NCI-H2029 treated with DMSO at 0.1 percent for 48 hours (cell line): ENCODE measurements at regions not wholly inside any gene's neighbourhood (a gene's known extent, or its start where the extent isn't known, plus 50 kb on each side); places are given as distances from the start of the nearest gene placed in this dataset.

ENCODE experiments used
- DNase-seq: peaks from one replicate; lab custom pipeline; 2025; lab: John Stamatoyannopoulos, UW

- DNase-seq = no peak
Observed at GRCh38 chr14:98168211-98168985, 1103.6 kb downstream of the BCL11B start.

DNA sequence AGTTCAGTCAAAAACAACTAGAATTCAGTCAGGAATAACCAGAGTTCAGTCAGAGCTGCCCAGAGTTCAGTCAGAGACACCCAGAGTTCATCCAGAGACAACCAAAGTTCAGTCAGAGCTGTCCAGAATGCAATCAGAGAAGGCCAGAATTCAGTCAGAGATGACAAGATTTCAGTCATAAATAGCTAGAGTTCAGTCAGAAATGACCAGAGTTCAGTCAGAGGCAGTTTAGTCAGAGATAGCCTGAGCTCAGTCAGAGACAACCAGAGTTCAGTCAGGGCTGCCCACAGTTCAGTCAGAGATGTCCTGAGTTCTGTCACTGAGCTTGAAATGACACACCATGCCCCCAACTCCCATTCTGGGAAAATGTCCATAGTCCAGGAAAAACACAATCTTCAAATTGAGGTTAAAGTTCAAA is 1102.8 kb downstream of the BCL11B start:
- no peak for DNase-seq

GRCh38 chr14:98170575-98170974 is 1101.4 kb downstream of the BCL11B start:
- no peak for DNase-seq

DNA sequence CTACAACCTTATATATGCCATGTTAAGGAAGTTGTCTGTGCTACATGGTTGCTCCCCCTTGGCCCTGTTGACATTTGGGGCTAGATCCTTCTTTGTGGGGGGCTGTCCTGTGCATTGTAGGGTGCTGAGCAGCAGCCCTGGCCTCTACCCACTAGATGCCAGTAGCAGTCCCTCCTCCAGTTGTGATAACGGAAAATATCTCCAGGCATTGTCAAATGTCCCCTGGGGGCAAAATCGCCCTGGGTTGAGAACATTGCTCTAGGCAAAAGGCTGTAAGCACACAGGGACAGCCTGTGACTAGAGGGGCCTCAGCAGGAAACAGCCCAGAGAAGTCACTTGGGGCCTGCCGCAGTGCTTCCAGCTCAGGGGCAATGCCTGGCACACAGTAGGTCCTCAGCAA is 1100.3 kb downstream of the BCL11B start:
- DNase-seq = no peak

GRCh38 chr14:98172243-98172778 is 1099.7 kb downstream of the BCL11B start:
- no peak for DNase-seq

- no peak for DNase-seq
Observed at GRCh38 chr14:98173305-98173704, 1098.7 kb downstream of the BCL11B start.

DNA sequence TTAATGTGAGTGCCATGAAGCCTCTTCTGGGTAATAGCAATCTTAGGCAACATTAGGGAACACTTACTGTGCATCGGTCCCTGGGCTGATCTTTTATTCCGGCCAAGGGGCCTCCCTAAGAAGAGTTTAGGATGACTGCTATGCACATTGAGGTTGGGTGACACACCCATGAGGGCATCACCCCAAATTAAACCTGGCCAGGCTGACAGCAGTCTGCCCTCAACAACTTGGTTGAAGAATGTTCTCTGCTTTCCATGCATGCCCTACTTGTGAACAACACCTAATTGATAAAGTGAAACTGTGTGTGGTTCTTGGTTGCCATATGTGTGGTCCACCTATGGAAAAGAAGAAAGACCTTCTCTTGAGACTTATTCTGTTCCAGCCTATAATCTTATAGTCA is 1098.0 kb downstream of the BCL11B start:
- DNase-seq = no peak

DNA sequence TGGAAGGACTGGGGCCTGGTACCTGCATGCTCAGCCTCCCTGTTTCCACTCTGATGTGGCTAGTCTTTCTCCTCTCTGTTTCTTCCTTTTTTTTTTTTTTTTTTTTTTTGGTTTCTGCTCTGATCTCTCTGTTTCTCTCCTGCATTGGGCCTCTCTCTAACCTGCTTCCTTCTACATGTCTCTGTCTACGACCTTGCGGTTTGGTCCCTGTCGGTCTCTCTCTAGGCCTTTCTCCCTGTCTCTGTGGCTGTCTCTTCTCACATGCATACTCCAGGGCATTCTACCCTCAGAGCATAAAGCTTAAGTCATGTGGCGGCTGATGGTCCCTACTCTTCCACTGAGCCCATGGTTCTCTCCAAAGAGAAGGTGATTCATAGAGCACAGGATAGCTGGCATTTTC is 1096.6 kb downstream of the BCL11B start:
- DNase-seq = no peak

- DNase-seq = no peak
Observed at GRCh38 chr14:98175881-98176280, 1096.1 kb downstream of the BCL11B start.

- no peak for DNase-seq
Observed at GRCh38 chr14:98176892-98177291, 1095.1 kb downstream of the BCL11B start.

DNA sequence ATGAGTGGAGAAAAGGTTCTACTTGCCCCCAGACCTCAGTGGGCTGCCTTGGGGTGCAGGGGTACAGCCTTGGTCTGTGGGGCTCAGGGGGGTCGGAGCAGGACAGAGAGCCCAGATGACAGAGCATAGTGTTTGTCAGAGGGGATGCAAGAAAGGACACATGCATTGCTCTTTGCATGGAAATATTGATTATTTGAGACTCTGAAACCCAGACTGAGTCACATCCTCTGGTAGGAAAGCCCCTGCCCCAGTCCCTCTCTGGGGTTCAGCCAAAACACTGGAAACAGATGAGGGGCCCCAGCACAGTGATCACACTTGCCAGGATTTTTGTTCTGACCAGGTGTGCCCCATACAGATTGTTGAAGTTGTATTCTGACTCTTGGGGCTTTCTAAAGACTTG is 1094.4 kb downstream of the BCL11B start:
- no peak for DNase-seq

DNA sequence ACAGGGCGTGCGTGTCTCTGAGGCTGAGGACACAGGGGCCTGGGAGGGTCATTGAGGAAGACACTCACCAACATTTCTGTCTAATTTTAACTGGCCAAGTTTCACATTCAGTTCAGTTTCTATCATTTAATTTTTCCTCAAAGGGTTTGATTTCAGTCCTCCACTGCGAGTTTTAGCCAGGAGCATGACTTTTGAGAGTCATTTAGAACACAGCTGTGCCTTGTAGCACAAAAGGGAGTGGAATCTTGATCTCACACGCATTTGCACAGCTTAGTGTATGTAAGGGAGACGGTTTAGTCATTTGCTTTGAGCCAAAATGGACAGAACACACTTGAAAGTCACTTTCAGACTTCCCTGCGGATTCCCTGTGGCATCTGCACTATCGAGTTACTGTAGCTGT is 1090.8 kb downstream of the BCL11B start:
- no peak for DNase-seq

- DNase-seq = no peak
Observed at GRCh38 chr14:98181768-98182167, 1090.2 kb downstream of the BCL11B start.

DNA sequence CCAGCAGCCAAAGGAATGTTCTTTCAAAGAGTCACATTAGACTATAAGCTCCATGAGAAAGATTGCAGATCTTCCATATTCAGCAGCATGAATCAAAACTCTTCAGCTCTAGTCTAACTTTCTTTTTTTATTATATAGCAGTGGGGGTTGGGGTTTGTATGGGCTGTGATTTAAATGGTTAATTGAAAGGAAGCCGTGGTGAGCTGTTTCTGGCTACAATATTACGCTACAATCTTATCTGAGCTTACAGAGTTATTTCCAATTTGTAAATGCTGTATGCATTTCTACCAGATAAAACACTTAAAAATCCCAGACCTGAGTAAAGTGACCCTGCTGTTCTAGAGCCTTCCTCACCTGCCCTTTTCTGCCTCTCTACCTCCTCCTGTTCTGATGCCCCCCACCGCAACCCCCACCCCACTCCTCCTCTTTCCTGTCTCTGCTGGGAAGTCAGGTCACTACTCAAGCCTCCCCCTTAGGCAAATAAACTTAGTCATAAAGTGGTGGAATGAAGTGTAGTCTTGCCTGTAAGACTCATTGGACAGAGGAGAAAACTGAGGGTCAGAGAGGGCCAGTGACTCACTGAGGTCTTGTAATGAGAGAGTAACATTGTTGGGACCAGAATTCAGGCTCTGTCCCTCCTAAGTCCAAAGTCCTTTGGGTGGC is 1089.5 kb downstream of the BCL11B start:
- no peak for DNase-seq

DNA sequence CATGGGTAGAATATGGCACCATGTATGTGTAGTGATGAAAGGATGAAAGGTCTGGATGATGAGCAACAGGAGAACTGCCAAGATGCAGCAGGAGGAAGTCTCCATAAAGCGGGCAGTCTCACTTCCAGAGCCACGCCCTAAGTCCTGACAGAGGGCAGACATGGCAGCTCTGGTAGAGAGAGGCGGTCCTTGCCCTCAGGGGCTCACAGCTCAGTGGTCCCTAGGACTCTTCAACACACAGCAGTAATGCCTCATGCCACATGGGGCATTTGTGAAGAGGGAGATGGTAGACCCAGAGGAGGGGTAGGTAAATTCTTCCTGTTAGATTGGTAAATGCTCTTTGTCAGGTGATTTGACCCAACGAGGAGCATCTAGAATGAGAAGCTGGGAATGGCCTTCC is 1088.4 kb downstream of the BCL11B start:
- no peak for DNase-seq

- DNase-seq = no peak
Observed at GRCh38 chr14:98184457-98184856, 1087.5 kb downstream of the BCL11B start.

DNA sequence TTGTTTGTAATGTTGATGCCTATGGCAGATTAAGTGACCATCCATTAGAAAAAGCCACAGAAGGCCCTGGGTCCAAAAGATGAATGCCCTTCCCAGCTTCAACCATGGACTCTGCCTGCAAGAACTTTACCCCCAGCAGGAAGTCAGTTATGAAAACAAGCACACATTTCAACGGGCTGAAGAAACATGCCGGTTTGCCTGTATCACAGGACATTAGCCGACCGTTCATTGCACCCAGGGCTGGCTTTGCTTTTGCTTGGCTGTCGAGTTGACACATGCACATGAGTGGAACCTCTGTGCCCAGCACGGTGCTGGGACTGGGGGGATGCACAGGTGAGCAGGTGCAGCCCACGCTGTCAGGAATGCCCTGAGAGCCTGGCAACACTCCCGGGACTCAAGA is 1087.0 kb downstream of the BCL11B start:
- no peak for DNase-seq

DNA sequence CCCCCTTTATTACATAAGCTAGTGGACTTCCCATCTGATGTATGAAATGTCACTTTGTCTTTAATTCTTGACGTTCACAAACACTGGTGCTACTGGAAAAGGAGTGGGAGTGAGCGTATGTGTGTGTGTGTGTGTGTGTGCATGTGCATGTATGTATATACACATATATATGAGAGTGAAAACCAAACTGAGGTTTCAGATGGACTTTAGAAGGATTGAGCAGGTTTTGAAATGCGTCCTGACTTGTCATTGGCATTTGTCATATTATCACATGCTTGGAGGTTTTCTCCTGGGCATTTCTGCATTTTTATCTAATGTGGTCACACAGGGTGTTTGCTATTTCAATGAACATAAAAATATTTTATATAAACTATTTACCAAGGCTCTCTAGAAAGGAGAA is 1085.9 kb downstream of the BCL11B start:
- DNase-seq = no peak

DNA sequence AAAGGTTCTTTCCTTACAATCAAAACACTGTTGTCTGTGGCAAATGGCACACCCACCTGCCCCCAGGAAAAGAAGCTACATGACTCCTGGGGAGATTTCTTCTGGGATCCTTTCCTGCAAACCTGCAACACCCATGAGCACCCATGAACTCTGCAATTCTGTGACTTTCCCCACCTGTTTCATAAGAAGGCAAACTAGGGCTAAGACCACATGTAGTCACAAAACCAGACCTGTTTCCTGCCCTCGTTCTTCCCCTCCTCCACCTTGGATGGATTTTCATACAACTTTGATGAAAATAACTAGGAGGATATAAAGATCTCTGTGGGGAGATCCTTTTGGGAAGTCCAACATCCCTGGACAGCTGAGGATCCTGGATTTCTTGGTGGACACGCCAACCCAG is 1084.7 kb downstream of the BCL11B start:
- no peak for DNase-seq

DNA sequence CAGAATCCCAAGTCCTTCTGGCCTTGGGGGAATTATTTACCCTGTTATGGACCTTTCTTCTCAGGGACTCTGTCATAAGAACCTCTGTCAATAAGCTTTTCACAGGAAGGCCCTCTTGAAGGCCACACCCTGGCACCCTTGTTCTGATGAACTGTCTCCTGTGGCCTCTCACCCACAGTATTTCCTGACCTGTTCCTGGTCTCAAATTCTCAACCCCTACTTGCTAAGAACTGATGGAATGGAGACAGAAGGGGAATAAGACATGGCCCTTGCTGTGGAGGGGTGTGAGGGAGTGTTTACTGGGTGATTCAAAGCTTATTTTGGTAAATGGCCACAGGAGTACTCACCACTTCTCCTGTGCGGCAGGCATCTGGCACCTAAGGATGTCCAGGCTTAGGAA is 1082.9 kb downstream of the BCL11B start:
- peak; percentile 72 for DNase-seq

GRCh38 chr14:98189511-98189910 is 1082.5 kb downstream of the BCL11B start:
- DNase-seq = no peak

DNA sequence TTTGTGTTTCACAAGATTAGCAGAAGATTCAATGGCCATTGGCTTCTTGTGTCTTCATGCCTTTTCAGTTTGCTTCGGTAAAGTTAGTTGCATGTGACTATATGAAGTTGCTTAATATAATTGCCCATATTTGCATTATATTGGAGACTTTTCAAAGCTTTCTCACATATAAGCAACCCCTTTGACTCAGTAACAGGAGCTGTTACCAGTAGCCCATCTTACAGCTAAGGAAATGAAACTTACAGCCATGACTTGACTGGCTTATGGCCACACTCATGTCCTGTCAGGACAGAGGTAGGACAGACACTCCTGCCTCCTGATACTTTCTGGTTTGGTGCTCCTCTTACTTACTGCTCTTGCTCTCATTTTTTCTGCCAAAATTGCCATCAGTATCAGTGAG is 1082.1 kb downstream of the BCL11B start:
- no peak for DNase-seq

DNA sequence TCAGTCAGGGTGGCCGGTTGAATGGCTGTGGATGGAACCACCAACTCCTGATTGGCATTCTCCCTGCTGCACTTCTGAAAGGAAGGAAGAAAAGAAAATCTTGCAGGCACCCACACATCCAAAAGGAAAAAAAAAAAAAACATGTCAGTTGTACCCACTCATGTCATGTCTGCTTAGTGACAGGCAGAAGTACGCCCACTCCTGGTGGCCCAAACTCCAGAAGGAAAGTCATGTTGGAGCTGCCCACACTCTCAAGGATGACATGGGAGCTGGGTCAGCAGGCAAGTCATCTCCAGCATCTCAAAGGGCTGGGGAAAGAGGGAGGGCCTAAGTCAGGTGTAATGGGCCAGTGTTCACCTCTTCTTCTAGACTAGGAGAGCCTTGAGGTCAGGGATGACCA is 1079.1 kb downstream of the BCL11B start:
- no peak for DNase-seq

DNA sequence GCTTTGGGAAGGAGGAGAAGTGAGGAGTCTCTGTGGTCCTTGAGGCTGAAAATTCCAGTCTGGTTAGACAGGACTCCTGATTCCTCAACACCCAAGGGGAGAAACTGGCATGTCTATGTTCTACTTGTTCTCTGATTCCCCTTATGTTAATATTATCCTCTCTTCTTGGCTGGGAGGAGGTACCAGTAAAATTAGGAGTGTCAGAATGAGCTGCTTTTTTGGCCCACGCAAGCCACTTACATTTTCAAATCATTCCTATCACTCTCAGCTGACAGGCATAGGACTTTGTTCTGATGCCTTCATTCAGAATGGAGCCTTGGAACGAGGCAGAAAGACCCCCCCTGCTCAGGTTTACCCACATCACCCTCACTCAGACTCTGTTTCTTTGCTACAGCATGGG is 1077.2 kb downstream of the BCL11B start:
- no peak for DNase-seq
